T1000 (cell line): ENCODE measurements at regions not wholly inside any gene's neighbourhood (a gene's known extent, or its start where the extent isn't known, plus 50 kb on each side); places are given as distances from the start of the nearest gene placed in this dataset.
"Not testable (repeated sequence)": the region's sequence is repeated elsewhere in the genome, so short reads cannot be mapped to it uniquely, and the experiment has no call there.

Experiments used
- DNase-seq: peaks from one replicate; lab custom pipeline; 2025; ENCODE audit warnings: mixed read lengths; lab: John Stamatoyannopoulos, UW

DNA sequence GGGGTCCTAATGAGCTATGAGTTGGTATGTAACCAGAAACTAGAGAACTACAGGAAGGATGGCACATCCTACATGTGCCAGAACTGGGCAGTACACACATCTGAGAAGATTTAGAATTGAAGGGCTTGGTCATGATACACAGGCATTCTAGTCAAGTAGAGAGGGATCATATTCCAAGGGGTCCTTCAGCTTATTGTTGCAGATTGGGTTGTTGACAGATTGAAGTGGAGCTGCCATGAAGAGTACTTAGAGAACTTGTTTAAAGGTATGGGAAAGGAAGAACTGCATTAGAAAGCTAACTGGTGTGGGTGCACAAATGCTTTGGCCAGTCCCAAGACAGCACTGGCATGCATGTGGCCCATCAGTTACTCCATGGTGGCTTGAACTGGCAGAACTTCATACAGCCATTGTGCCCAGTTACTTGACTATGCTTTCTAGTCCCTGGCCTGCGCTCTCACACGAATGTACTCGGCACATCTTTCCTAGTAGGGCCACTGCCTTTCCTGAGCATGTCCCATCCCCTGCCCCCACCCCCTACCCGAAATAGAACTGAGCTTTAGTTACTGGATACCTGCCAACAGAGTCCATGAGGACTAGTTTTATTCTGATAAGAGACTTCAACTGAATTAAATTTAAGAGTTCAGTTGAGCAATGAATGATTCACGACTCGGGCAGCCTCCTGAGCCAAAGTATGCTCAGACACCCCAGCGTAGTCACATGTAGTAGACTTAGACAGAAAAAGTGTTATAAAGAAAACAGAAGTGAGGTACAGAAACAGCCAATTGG lies 64.0 kb downstream of the CCNG2 start:
- no peak for DNase-seq

DNA sequence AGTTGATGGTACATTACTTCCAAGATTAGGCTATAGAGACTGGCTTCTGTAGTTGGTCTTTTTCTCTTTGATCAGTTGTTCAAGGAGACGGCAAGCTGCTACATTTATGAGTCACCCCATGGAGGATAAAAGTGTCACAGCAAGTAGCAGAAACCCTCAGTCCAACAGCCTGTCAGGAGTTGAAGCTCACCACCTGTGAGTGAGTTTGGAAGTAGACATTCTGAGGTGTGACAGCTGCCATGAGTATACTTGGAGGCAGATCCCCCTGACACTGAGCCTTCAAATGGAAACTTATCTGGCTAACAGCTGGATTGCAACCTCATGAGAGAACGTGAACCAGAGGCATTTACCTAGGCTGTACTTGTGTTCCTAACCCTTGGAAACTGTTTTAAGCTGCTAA lies 68.0 kb downstream of the CCNG2 start:
- no peak for DNase-seq

DNA sequence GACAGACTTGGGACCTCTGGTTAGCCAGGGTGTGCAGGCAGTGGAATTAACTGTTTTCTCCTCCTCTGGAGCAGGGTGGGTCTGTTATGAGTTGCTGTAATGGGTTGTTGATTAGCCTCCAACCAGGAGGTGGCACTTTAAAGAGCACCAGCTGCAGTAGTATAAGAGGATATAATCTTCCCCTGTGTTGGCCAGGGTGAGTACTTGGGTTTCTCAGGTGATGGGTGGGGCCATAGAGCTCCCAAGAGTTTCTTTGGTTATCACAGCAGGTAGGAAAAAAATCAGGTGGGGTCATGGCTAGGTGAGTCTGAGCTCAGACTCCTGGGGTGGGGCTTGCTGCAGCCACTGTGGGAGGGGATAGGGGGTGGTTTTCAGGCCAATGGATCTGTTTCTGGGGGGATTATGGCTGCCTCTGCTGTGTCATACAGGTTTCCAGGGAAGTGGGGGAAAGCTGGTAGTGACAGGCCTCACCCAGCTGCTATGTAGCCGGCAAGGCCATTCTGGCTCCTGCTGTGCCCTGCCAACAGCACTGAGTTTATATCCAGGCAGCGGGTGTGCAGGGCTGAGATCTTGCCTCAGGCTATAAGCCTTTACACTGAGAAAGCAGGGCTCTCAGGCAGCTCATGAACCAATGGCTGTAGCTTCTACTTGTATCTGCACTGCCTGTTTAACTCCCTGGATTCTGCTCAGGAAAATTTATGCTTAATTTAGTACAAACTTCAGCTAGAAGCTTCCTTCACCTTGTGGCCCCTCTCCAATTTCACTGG lies 70.1 kb downstream of the CCNG2 start:
- no peak for DNase-seq

DNA sequence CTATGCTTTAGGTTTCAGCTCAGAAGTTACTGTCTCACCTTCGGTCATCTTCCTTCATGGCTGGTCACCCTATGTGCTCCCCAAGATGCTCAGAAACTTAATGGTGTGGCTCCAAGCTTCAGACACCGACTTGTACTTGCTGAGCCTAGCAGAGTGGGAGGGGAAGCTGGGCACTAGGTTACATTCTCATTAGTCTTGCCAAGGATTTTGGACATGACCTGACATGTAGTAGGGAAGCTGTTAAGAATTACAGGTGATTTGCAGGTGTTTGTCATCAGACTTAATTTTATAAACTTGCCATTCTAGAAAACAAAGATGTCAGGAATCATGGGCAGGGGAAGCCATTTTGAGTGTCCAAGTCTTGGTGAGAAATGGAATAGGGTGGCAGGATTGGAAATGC lies 72.4 kb downstream of the CCNG2 start:
- no peak for DNase-seq

DNA sequence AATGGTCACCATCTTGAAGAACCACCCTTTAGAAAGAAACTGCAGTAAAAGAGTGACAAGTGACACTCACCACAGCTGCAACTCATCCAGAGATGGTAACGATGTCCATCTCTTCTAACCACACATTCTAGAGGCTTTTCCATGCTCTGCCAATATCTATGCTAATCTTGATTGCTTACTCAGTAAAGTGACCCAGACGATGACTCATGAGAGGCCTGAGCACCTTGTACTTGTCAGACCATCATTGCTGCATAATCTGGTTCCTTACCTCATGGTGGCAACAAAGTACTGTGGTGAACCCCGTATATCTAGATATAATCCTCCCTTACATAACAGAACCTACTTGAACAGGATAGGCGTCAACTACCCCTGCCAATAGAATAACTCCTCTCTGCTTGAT lies 75.6 kb downstream of the CCNG2 start:
- no peak for DNase-seq

- no peak for DNase-seq
Measured at GRCh38 chr4:77235289-77235854, 78.4 kb downstream of the CCNG2 start.

- no peak for DNase-seq
Measured at GRCh38 chr4:77236806-77237205, 79.8 kb downstream of the CCNG2 start.

- DNase-seq, result no peak
Measured at GRCh38 chr4:77240469-77241066, 83.6 kb downstream of the CCNG2 start.

GRCh38 chr4:77248805-77249204 lies 91.8 kb downstream of the CCNG2 start:
- no peak for DNase-seq

DNA sequence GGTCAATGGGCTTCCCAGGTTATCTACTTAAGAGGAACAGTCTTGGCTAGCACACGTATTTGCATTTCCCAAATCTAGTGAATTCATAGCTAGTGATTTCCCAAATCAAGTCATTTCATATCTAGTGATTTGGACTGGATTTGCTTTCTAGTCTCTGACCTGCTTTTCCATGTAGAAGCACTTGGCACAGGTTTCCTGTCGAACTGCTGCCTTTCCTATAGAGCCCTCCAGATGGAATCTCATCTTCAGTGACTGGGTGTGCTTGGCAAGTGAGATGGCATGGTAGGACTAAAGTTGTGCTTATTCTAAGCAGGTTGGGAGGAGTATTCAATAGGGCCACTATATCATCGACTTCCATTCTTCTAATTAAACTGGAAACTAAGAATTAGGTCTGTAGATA lies 94.7 kb downstream of the CCNG2 start:
- DNase-seq, result no peak

DNA sequence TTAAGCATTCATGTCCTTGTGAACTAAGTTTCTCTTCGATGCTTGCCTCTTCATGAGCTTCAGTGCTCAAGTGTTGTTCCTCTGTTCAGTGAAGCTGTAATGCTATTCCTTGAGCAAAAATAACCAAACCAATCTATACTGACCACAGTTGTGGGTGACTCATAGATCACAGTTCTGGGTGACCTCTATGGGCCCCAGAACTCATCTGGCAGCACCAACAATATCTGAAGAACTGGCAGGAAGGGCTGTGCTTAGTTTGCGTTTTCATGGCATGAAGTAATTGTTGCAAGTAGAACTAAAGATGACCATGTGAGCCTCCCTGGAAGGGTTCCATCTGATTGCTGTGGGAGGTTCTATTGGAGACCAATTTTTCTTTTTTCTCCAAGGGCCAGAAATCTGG lies 106.2 kb downstream of the CCNG2 start:
- DNase-seq, result no peak

DNA sequence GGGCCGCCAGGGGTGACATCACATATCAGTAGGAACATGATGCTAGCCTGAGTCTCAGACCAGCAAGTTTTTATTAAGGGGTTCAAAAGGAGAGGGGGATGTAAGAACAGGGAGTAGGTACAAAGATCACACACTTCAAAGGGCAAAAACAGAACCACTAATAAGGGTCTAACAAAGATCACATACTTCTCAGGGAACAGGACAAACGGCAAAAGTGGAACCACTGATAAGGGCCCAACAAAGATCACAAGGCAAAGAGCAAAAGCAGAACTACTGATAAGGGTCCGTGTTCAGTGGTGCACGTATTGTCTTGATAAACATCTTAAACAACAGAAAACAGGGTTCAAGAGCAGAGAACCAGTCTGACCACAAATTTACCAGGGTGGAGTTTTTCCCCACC lies 107.0 kb downstream of the CCNG2 start:
- not testable (repeated sequence) for DNase-seq

DNA sequence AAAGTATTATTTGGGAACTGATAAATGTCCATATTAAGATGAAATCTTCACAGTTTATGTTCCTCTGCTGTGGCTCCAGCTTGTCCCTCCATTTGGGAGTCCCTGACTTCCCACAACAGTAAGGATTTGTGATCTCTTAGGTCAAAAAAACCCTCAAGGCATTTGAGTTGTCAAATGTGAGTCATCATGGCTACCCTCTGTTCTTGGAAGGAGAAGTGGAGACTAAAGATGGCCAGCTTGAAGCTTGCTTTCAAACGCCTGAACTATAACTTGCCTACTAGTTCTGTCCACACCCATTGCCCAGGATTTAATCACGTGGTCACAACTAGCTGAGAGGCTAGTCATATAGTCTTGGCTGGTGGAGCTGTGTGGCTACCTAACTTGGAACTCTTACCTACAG lies 107.8 kb downstream of the CCNG2 start:
- DNase-seq, result no peak

DNA sequence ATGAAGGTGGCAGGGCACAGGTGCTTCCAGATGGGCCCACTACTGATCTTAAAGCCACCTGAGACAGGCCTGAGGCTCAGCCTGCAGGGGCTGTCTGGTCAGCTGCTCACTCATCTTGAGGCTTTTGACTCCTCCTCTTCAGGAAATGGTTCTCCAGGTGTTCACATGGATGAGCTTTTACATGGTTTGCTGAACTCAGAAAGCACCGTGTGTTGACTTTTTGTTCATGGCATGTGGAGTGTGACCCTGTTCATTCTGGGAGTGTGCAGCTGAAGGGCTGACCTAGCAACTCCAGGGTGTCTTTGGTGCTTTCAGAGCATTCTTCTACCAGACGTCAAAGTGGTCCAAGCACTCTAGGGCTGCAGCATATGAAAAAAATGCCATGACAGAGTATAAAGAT lies 111.1 kb downstream of the CCNG2 start:
- DNase-seq, result no peak

GRCh38 chr4:77269505-77269904 lies 112.5 kb downstream of the CCNG2 start:
- no peak for DNase-seq

- no peak for DNase-seq
Measured at GRCh38 chr4:77273412-77273811, 116.4 kb downstream of the CCNG2 start.

GRCh38 chr4:77279114-77279513 lies 122.1 kb downstream of the CCNG2 start:
- DNase-seq, result not testable (repeated sequence)

- no peak for DNase-seq
Measured at GRCh38 chr4:77282305-77282704, 125.3 kb downstream of the CCNG2 start.

DNA sequence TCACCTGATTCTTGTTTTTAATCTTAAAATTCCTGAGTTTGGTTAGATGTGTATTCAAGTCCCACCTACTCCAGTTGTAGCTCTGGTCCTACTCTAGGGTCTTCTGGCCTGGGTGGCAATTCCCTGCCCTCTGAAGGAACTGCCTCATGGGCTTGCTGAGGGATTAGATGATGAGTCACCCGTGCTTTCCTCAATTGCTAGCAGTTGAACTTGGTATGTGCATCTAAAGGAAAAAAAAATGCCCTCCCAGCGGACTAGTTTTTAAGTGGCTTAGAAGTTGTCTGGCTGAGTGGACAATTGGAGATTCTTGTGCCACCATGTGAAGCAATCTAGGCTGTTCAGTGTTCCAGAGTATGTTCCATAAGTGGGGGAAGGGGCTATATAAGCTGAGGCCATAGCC lies 127.0 kb downstream of the CCNG2 start:
- no peak for DNase-seq

GRCh38 chr4:77286906-77287305 lies 129.9 kb downstream of the CCNG2 start:
- DNase-seq, result no peak

DNA sequence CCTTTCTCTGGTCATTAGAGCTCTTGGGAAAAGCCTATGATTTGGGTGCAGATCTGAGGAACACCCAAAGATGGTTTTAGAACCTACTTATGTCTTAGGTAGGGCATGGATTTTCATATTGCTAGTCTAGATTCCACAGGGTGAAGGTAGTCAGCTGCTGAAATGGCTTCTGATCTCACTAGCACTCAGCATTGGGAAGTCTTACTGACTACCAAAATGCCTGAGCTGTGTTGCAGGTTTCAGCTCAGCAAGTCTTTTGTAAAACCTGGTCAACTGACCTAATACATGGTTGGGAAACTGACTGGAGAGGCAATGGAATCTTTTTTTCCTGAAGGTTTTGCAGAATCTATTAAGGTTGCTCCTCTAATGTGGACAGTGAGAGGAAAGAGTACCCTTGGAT lies 136.4 kb downstream of the CCNG2 start:
- no peak for DNase-seq

- DNase-seq, result not testable (repeated sequence)
Measured at GRCh38 chr4:77300996-77301395, 144.0 kb downstream of the CCNG2 start.

GRCh38 chr4:77305766-77306165 lies 148.8 kb downstream of the CCNG2 start:
- DNase-seq, result no peak
